OCI-LY7 (cell line): ENCODE measurements at regions not wholly inside any gene's neighbourhood (a gene's known extent, or its start where the extent isn't known, plus 50 kb on each side); places are given as distances from the start of the nearest gene placed in this dataset.

ENCODE experiments used
- BruUV-seq: library from RNA; stranded (reverse); fragments of 400-500 nt; replicated peaks from 2 replicates; lab custom pipeline; 2021; lab: Mats Ljungman, UMichigan
- CTCF ChIA-PET: fragments of 300-600 bp; sonication (Branson Sonifier 250); formaldehyde crosslinking; loops from one replicate; lab custom pipeline; 2022; ENCODE audit warnings: antibody characterized with exemption; ENCODE audit not compliant: unreplicated experiment; lab: Charles Lee
- POLR2A ChIA-PET: fragments of 300-600 bp; sonication (Branson Sonifier 250); formaldehyde crosslinking; loops from one replicate; lab custom pipeline; 2022; ENCODE audit warnings: antibody characterized with exemption; lab: Charles Lee
- DNase-seq: peaks from one replicate; pipeline ENCODE4 v3.0.0-alpha.2; 2015; ENCODE audit warnings: low spot score
- H2AFZ ChIP-seq: fragments of 200-600 bp; sonication (generic), shearing (Covaris generic); 2 replicates; pipeline ENCODE4 v1.6.1; 2014; ENCODE audit warnings: mild to moderate bottlenecking, antibody characterized with exemption, low read length, moderate library complexity
- H3K27ac ChIP-seq: fragments of 200-600 bp; sonication (generic); 2 replicates; pipeline ENCODE4 v1.5.1; 2014; ENCODE audit warnings: mixed run types, low read depth, mild to moderate bottlenecking, moderate library complexity, low read length, inconsistent platforms; ENCODE audit not compliant: poor library complexity, severe bottlenecking
- H3K36me3 ChIP-seq: fragments of 200-600 bp; sonication (generic); 2 replicates; pipeline ENCODE4 v1.6.1; 2014; ENCODE audit warnings: mild to moderate bottlenecking, antibody characterized with exemption, low read length, moderate library complexity, mixed read lengths; ENCODE audit not compliant: insufficient read depth
- H3K4me1 ChIP-seq: fragments of 200-600 bp; sonication (generic); 2 replicates; pipeline ENCODE4 v1.5.1; 2014; ENCODE audit warnings: mild to moderate bottlenecking, low read length; ENCODE audit not compliant: insufficient read depth, poor library complexity, severe bottlenecking
- H3K4me2 ChIP-seq: fragments of 200-600 bp; sonication (generic); 2 replicates; pipeline ENCODE4 v1.6.1; 2014; ENCODE audit warnings: mild to moderate bottlenecking, low read length
- H3K4me3 ChIP-seq: fragments of 200-600 bp; sonication (generic); 2 replicates; pipeline ENCODE4 v1.5.1; 2014; ENCODE audit warnings: mild to moderate bottlenecking, low read depth, low read length; ENCODE audit not compliant: poor library complexity, severe bottlenecking
- H3K79me2 ChIP-seq: fragments of 200-600 bp; sonication (generic); 2 replicates; pipeline ENCODE4 v1.6.1; 2016; ENCODE audit warnings: low read depth, mild to moderate bottlenecking, low read length, moderate library complexity, mixed read lengths; ENCODE audit not compliant: insufficient read depth
- H3K9me2 ChIP-seq: fragments of 200-600 bp; sonication (generic); 2 replicates; pipeline ENCODE4 v1.6.1; 2016; ENCODE audit warnings: mild to moderate bottlenecking, low read length, mixed read lengths; ENCODE audit not compliant: insufficient read depth
- H3K9me3 ChIP-seq: fragments of 200-600 bp; sonication (generic); 2 replicates; pipeline ENCODE4 v1.6.1; 2014; ENCODE audit warnings: mild to moderate bottlenecking, mixed run types, low read length, mixed read lengths
- H4K20me1 ChIP-seq: fragments of 200-600 bp; sonication (generic); 2 replicates; pipeline ENCODE4 v1.6.1; 2014; ENCODE audit warnings: mild to moderate bottlenecking, antibody characterized with exemption, low read length, moderate library complexity, mixed read lengths; ENCODE audit not compliant: insufficient read depth
- EZH2phosphoT487 ChIP-seq: fragments of 200-600 bp; sonication (generic); IDR thresholded peaks from 2 replicates; pipeline ENCODE4 v1.6.1; 2018; ENCODE audit warnings: low read depth, borderline replicate concordance, mild to moderate bottlenecking, mixed run types, antibody characterized with exemption, low read length, moderate library complexity, mixed read lengths
- intact Hi-C: fragments of 100-400 bp; cut with micrococcal nuclease; formaldehyde crosslinking; loops from one replicate; pipeline ENCODE4 v1.10.0; 2022; ENCODE audit not compliant: unreplicated experiment
- TF ChIP-seq, protein P1 (sequence below): fragments of 200-600 bp; sonication (generic); conservative IDR thresholded peaks from 2 replicates; pipeline ENCODE4 v1.5.1; 2014; ENCODE audit warnings: mild to moderate bottlenecking, antibody characterized with exemption, low read length, moderate library complexity, mixed read lengths

DNA sequence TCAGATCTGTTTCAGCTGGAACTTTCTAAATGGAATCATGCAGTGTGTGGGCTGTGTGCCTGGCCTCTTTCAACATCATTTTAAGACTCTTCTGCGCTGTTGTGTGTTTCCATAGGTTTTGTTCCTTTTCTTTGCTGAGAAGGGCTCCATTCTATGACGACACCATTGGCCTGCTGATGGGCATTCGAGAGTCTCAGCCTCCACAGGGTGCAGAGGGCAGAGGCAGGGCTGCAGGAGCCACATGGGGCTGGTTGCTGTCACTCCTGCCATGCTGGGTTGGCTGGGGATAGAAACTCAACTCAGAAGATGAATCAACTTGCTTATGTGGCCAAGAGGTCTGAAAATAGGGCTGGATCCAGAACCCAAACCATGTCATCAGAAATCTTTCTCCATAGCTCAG lies 68.5 kb upstream of the SLCO4A1 start:
- Histone ChIP-seq H3K4me3 (no peak overlapping the region), H3K9me3 (no peaks in the 10 kb centered on the region), H3K79me2 (no peaks in the 10 kb centered on the region), H3K27ac (no peak overlapping the region), H3K4me1 (peaks cover 18% of the 10 kb centered on the region), H3K9me2 (no peaks in the 10 kb centered on the region), H3K4me2 (no peak overlapping the region), H3K36me3 (no peaks in the 10 kb centered on the region), H4K20me1 (no peaks in the 10 kb centered on the region), H2AFZ (no peak overlapping the region)
- DNase-seq: no peak
- no TSS peak for BruUV-seq
- TF ChIP-seq, protein P1, sequence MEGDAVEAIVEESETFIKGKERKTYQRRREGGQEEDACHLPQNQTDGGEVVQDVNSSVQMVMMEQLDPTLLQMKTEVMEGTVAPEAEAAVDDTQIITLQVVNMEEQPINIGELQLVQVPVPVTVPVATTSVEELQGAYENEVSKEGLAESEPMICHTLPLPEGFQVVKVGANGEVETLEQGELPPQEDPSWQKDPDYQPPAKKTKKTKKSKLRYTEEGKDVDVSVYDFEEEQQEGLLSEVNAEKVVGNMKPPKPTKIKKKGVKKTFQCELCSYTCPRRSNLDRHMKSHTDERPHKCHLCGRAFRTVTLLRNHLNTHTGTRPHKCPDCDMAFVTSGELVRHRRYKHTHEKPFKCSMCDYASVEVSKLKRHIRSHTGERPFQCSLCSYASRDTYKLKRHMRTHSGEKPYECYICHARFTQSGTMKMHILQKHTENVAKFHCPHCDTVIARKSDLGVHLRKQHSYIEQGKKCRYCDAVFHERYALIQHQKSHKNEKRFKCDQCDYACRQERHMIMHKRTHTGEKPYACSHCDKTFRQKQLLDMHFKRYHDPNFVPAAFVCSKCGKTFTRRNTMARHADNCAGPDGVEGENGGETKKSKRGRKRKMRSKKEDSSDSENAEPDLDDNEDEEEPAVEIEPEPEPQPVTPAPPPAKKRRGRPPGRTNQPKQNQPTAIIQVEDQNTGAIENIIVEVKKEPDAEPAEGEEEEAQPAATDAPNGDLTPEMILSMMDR: no peak
- TF ChIP-seq EZH2phosphoT487: no peak
- intact Hi-C loops: loop anchor here (5.0 kb wide), 1 partner anchor 43 kb away; no protein-coding TSS in a partner anchor
- POLR2A ChIA-PET: no interaction called here
- CTCF ChIA-PET: no interaction called here

GRCh38 chr20:62574230-62574993 lies 67.9 kb upstream of the SLCO4A1 start:
- Histone ChIP-seq H3K36me3 (no peaks in the 10 kb centered on the region), H3K79me2 (no peaks in the 10 kb centered on the region), H3K9me3 (no peaks in the 10 kb centered on the region), H4K20me1 (no peaks in the 10 kb centered on the region), H3K27ac (no peak overlapping the region), H2AFZ (no peak overlapping the region), H3K4me1 (peaks cover 18% of the 10 kb centered on the region), H3K4me2 (no peak overlapping the region), H3K4me3 (no peak overlapping the region), H3K9me2 (no peaks in the 10 kb centered on the region)
- DNase-seq: no peak
- intact Hi-C loops: loop anchor here (5.0 kb wide), 1 partner anchor 43 kb away; no protein-coding TSS in a partner anchor
- POLR2A ChIA-PET: no interaction called here
- CTCF ChIA-PET: no interaction called here
- BruUV-seq: no TSS peak
- TF ChIP-seq EZH2phosphoT487: no peak
- TF ChIP-seq, protein P1: no peak

GRCh38 chr20:62575976-62576722 lies 66.2 kb upstream of the SLCO4A1 start:
- Histone ChIP-seq H3K4me1 (peaks cover 16% of the 10 kb centered on the region), H3K36me3 (no peaks in the 10 kb centered on the region), H3K4me2 (no peak overlapping the region), H2AFZ (no peak overlapping the region), H3K9me3 (no peaks in the 10 kb centered on the region), H4K20me1 (no peaks in the 10 kb centered on the region), H3K79me2 (no peaks in the 10 kb centered on the region), H3K4me3 (no peak overlapping the region), H3K9me2 (no peaks in the 10 kb centered on the region), H3K27ac (no peak overlapping the region)
- no peak for DNase-seq
- CTCF ChIA-PET: no interaction called here
- TF ChIP-seq EZH2phosphoT487: no peak
- TF ChIP-seq, protein P1: no peak
- POLR2A ChIA-PET: no interaction called here
- intact Hi-C loops: no loop called here
- BruUV-seq: no TSS peak
